Mesendoderm (in vitro differentiated cells): ENCODE measurements at regions not wholly inside any gene's neighbourhood (a gene's known extent, or its start where the extent isn't known, plus 50 kb on each side); places are given as distances from the start of the nearest gene placed in this dataset.

Source experiments
- DNase-seq: peaks from one replicate; pipeline ENCODE4 v3.0.0; 2013
- H2AK5ac ChIP-seq: 2 replicates; pipeline ENCODE4 v1.6.1; 2013; ENCODE audit warnings: low read length, inconsistent platforms
- H2BK120ac ChIP-seq: 2 replicates; pipeline ENCODE4 v1.6.1; 2013; ENCODE audit warnings: low read depth, mild to moderate bottlenecking, low read length, moderate library complexity, mixed read lengths
- H2BK15ac ChIP-seq: replicated peaks from 2 replicates; pipeline ENCODE4 v1.6.1; 2013; ENCODE audit warnings: low read depth, mild to moderate bottlenecking, moderate library complexity
- H2BK5ac ChIP-seq: 2 replicates; pipeline ENCODE4 v1.6.1; 2013; ENCODE audit warnings: low read length, inconsistent platforms
- H3K18ac ChIP-seq: 2 replicates; pipeline ENCODE4 v1.6.1; 2013; ENCODE audit warnings: mild to moderate bottlenecking, low read length, mixed read lengths
- H3K23ac ChIP-seq: one replicate; pipeline ENCODE4 v1.6.1; 2013; ENCODE audit warnings: low read length
- H3K27ac ChIP-seq: 2 replicates; pipeline ENCODE4 v1.5.1; 2013; ENCODE audit warnings: low read depth, mild to moderate bottlenecking, inconsistent platforms, low read length, moderate library complexity
- H3K27me3 ChIP-seq: 2 replicates; pipeline ENCODE4 v1.6.1; 2013; ENCODE audit warnings: low read length, control low read depth, mild to moderate bottlenecking, inconsistent platforms; ENCODE audit not compliant: insufficient read depth, poor library complexity
- H3K36me3 ChIP-seq: 2 replicates; pipeline ENCODE4 v1.6.1; 2013; ENCODE audit warnings: low read length, inconsistent platforms; ENCODE audit not compliant: control insufficient read depth, insufficient read depth
- H3K4ac ChIP-seq: one replicate; pipeline ENCODE4 v1.6.1; 2013; ENCODE audit warnings: low read depth, mild to moderate bottlenecking, low read length, moderate library complexity
- H3K4me1 ChIP-seq: 2 replicates; pipeline ENCODE4 v1.6.1; 2013; ENCODE audit warnings: low read depth, low read length, inconsistent platforms; ENCODE audit not compliant: control insufficient read depth
- H3K4me2 ChIP-seq: 2 replicates; pipeline ENCODE4 v1.6.1; 2013; ENCODE audit warnings: low read length
- H3K4me3 ChIP-seq: 2 replicates; pipeline ENCODE4 v1.5.1; 2013; ENCODE audit warnings: mild to moderate bottlenecking, low read length
- H3K56ac ChIP-seq: one replicate; pipeline ENCODE4 v1.6.1; 2013; ENCODE audit warnings: low read length
- H3K79me1 ChIP-seq: 2 replicates; pipeline ENCODE4 v1.6.1; 2013; ENCODE audit warnings: low read length, inconsistent platforms
- H3K79me2 ChIP-seq: 2 replicates; pipeline ENCODE4 v1.6.1; 2013; ENCODE audit warnings: mild to moderate bottlenecking, low read length; ENCODE audit not compliant: control insufficient read depth, insufficient read depth
- H3K9ac ChIP-seq: 2 replicates; pipeline ENCODE4 v1.6.1; 2013; ENCODE audit warnings: low read length, inconsistent platforms
- H4K5ac ChIP-seq: one replicate; pipeline ENCODE4 v1.6.1; 2013; ENCODE audit warnings: low read length
- H4K8ac ChIP-seq: one replicate; pipeline ENCODE4 v1.6.1; 2013; ENCODE audit warnings: low read depth, mild to moderate bottlenecking, control low read depth, low read length, moderate library complexity
- WGBS: extraction: QIAGEN DNeasy Blood & Tissue Kit; methylation state at CpG from one replicate; pipeline ENCODE4 v1.1.7; 2013; ENCODE audit warnings: low lambda C conversion rate, missing lambda C conversion rate; ENCODE audit not compliant: insufficient coverage; ENCODE audit errors: extremely low coverage; 5-methylcytosine and 5-hydroxymethylcytosine counted together

GRCh38 chr16:77062878-77063675 is 127.9 kb upstream of the MON1B start:
- H3K56ac ChIP-seq = no peak overlapping the region
- H3K4me2 ChIP-seq = no peak overlapping the region
- no peak overlapping the region for H2BK15ac ChIP-seq
- no peak overlapping the region for H3K4ac ChIP-seq
- no CpG with 5 or more reads among the region's 11 CpGs for WGBS
- H3K79me1 ChIP-seq = no peaks in the 10 kb centered on the region
- no peak overlapping the region for H3K9ac ChIP-seq
- no peaks in the 10 kb centered on the region for H3K79me2 ChIP-seq
- H3K4me1 ChIP-seq = no peaks in the 10 kb centered on the region
- H2BK120ac ChIP-seq = no peak overlapping the region
- no peaks in the 10 kb centered on the region for H3K27me3 ChIP-seq
- DNase-seq = no peak
- no peak overlapping the region for H2AK5ac ChIP-seq
- no peak overlapping the region for H3K23ac ChIP-seq
- no peak overlapping the region for H2BK5ac ChIP-seq
- no peak overlapping the region for H3K18ac ChIP-seq
- no peak overlapping the region for H3K4me3 ChIP-seq
- H4K5ac ChIP-seq = no peak overlapping the region
- H4K8ac ChIP-seq = no peak overlapping the region
- no peaks in the 10 kb centered on the region for H3K36me3 ChIP-seq
- H3K27ac ChIP-seq = no peak overlapping the region

GRCh38 chr16:77063676-77064016 is 127.3 kb upstream of the MON1B start:
- Histone ChIP-seq H3K4ac (no peak overlapping the region), H3K27me3 (no peaks in the 10 kb centered on the region), H3K18ac (no peak overlapping the region), H3K9ac (no peak overlapping the region), H3K4me3 (no peak overlapping the region), H3K4me2 (no peak overlapping the region), H2AK5ac (no peak overlapping the region), H4K8ac (no peak overlapping the region), H4K5ac (no peak overlapping the region), H3K56ac (no peak overlapping the region), H3K36me3 (no peaks in the 10 kb centered on the region), H3K79me1 (no peaks in the 10 kb centered on the region), H3K79me2 (no peaks in the 10 kb centered on the region), H2BK120ac (no peak overlapping the region), H3K4me1 (no peaks in the 10 kb centered on the region), H2BK5ac (no peak overlapping the region), H2BK15ac (no peak overlapping the region), H3K27ac (no peak overlapping the region), H3K23ac (no peak overlapping the region)
- no peak for DNase-seq
- no CpG with 5 or more reads among the region's 1 CpG for WGBS

GRCh38 chr16:77064037-77064436 is 127.0 kb upstream of the MON1B start:
- no peak overlapping the region for H4K5ac ChIP-seq
- no peaks in the 10 kb centered on the region for H3K36me3 ChIP-seq
- no peaks in the 10 kb centered on the region for H3K27me3 ChIP-seq
- H3K4me2 ChIP-seq = no peak overlapping the region
- no peak overlapping the region for H3K4me3 ChIP-seq
- no CpG with 5 or more reads among the region's 7 CpGs for WGBS
- no peak overlapping the region for H3K18ac ChIP-seq
- no peaks in the 10 kb centered on the region for H3K79me2 ChIP-seq
- no peak overlapping the region for H3K9ac ChIP-seq
- no peak overlapping the region for H2BK15ac ChIP-seq
- no peak overlapping the region for H3K27ac ChIP-seq
- H2BK5ac ChIP-seq = no peak overlapping the region
- DNase-seq = peak; percentile 9
- H3K23ac ChIP-seq = no peak overlapping the region
- no peaks in the 10 kb centered on the region for H3K4me1 ChIP-seq
- no peak overlapping the region for H3K4ac ChIP-seq
- H3K56ac ChIP-seq = no peak overlapping the region
- no peak overlapping the region for H2AK5ac ChIP-seq
- no peak overlapping the region for H4K8ac ChIP-seq
- H2BK120ac ChIP-seq = no peak overlapping the region
- H3K79me1 ChIP-seq = no peaks in the 10 kb centered on the region

GRCh38 chr16:77066896-77067496 is 124.0 kb upstream of the MON1B start:
- no peak overlapping the region for H3K56ac ChIP-seq
- no peak overlapping the region for H3K4me3 ChIP-seq
- no peak overlapping the region for H2BK5ac ChIP-seq
- H2BK15ac ChIP-seq = no peak overlapping the region
- H3K79me1 ChIP-seq = no peaks in the 10 kb centered on the region
- H3K9ac ChIP-seq = no peak overlapping the region
- H3K27ac ChIP-seq = no peak overlapping the region
- DNase-seq = no peak
- H4K8ac ChIP-seq = no peak overlapping the region
- H2AK5ac ChIP-seq = no peak overlapping the region
- no peaks in the 10 kb centered on the region for H3K4me1 ChIP-seq
- H3K23ac ChIP-seq = no peak overlapping the region
- WGBS = no CpG with 5 or more reads among the region's 9 CpGs
- H4K5ac ChIP-seq = no peak overlapping the region
- H3K79me2 ChIP-seq = no peaks in the 10 kb centered on the region
- no peaks in the 10 kb centered on the region for H3K27me3 ChIP-seq
- H3K4me2 ChIP-seq = no peak overlapping the region
- H3K36me3 ChIP-seq = no peaks in the 10 kb centered on the region
- no peak overlapping the region for H3K4ac ChIP-seq
- H2BK120ac ChIP-seq = no peak overlapping the region
- H3K18ac ChIP-seq = no peak overlapping the region

GRCh38 chr16:77067900-77068299 is 123.1 kb upstream of the MON1B start:
- Histone ChIP-seq H4K8ac (no peak overlapping the region), H2BK120ac (no peak overlapping the region), H3K4me3 (no peak overlapping the region), H2AK5ac (no peak overlapping the region), H3K27ac (no peak overlapping the region), H3K4me2 (no peak overlapping the region), H4K5ac (no peak overlapping the region), H3K4me1 (no peaks in the 10 kb centered on the region), H3K4ac (no peak overlapping the region), H3K27me3 (no peaks in the 10 kb centered on the region), H3K79me1 (no peaks in the 10 kb centered on the region), H3K36me3 (no peaks in the 10 kb centered on the region), H3K18ac (no peak overlapping the region), H3K23ac (no peak overlapping the region), H3K56ac (no peak overlapping the region), H2BK15ac (no peak overlapping the region), H2BK5ac (no peak overlapping the region), H3K79me2 (no peaks in the 10 kb centered on the region), H3K9ac (no peak overlapping the region)
- no peak for DNase-seq
- WGBS = no CpG with 5 or more reads among the region's 2 CpGs

- no peak overlapping the region for H2AK5ac ChIP-seq
- no peak for DNase-seq
These were observed 122.6 kb upstream of the MON1B start for GRCh38 chr16:77068402-77068801.

More at GRCh38 chr16:77068402-77068801, 122.6 kb upstream of the MON1B start:
- Histone ChIP-seq H4K8ac (no peak overlapping the region), H3K79me1 (no peaks in the 10 kb centered on the region), H3K18ac (no peak overlapping the region), H2BK5ac (no peak overlapping the region), H3K4me3 (no peak overlapping the region), H2BK15ac (no peak overlapping the region), H3K4me1 (no peaks in the 10 kb centered on the region), H3K4me2 (no peak overlapping the region), H3K23ac (no peak overlapping the region), H3K27ac (no peak overlapping the region), H4K5ac (no peak overlapping the region), H3K27me3 (no peaks in the 10 kb centered on the region), H2BK120ac (no peak overlapping the region), H3K36me3 (no peaks in the 10 kb centered on the region), H3K9ac (no peak overlapping the region), H3K56ac (no peak overlapping the region), H3K79me2 (no peaks in the 10 kb centered on the region), H3K4ac (no peak overlapping the region)
- WGBS = no CpG with 5 or more reads among the region's 1 CpG
